CD14-positive monocyte (primary cell): ENCODE measurements at regions not wholly inside any gene's neighbourhood (a gene's known extent, or its start where the extent isn't known, plus 50 kb on each side); places are given as distances from the start of the nearest gene placed in this dataset.

ENCODE experiments used
- DNase-seq, 3 donors: peaks; one replicate each; pipeline ENCODE4 v3.0.0-alpha.2; 2011 to 2022
- H2AFZ ChIP-seq: 2 replicates; pipeline ENCODE4 v1.6.0; 2012; ENCODE audit warnings: mild to moderate bottlenecking, low read depth, low read length, inconsistent platforms; ENCODE audit not compliant: insufficient read depth, poor library complexity, severe bottlenecking
- H3K27ac ChIP-seq, 2 donors: 1 replicate in 1 of 2; 2 replicates in 1 of 2; pipeline ENCODE4 v1.5.1; 2012 to 2013; ENCODE audit warnings: low read length in 2 of 2, control low read depth in 1 of 2, inconsistent platforms in 1 of 2, low read depth in 1 of 2, mild to moderate bottlenecking in 1 of 2
- H3K27me3 ChIP-seq, 2 donors: one replicate each; pipeline versions ENCODE4 v1.6.0 to v1.6.1; 2011 to 2013; ENCODE audit warnings: low read length in 2 of 2; ENCODE audit not compliant: control insufficient read depth in 2 of 2, insufficient read depth in 2 of 2
- H3K36me3 ChIP-seq, 2 donors: replicated peaks in 1 of 2; 1 replicate in 1 of 2; 2 replicates in 1 of 2; pipeline versions ENCODE4 v1.5.1 to v1.6.1; 2012 to 2013; ENCODE audit warnings: low read length in 2 of 2, control low read depth in 1 of 2, inconsistent platforms in 1 of 2, mild to moderate bottlenecking in 1 of 2; ENCODE audit not compliant: insufficient read depth in 2 of 2, control insufficient read depth in 1 of 2
- H3K4me1 ChIP-seq, 2 donors: 1 replicate in 1 of 2; 2 replicates in 1 of 2; pipeline versions ENCODE4 v1.5.1 to v1.6.1; 2012 to 2013; ENCODE audit warnings: low read length in 2 of 2, control low read depth in 1 of 2, inconsistent platforms in 1 of 2, mild to moderate bottlenecking in 1 of 2, moderate library complexity in 1 of 2; ENCODE audit not compliant: insufficient read depth in 2 of 2, control insufficient read depth in 1 of 2
- H3K4me2 ChIP-seq: replicated peaks from 2 replicates; pipeline ENCODE3; 2012; ENCODE audit warnings: low read length, moderate library complexity, mild to moderate bottlenecking; ENCODE audit not compliant: poor library complexity, severe bottlenecking; ENCODE audit errors: extremely low read depth
- H3K4me3 ChIP-seq, 3 experiments: fragments of 200-600 bp in 1 of 3; sonication (generic) in 1 of 3; replicated peaks in 1 of 3; 1 replicate in 2 of 3; 2 replicates in 1 of 3; pipeline ENCODE4 v1.5.1; 2011 to 2013; ENCODE audit warnings: low read length in 3 of 3, mild to moderate bottlenecking in 3 of 3, control low read depth in 2 of 3, low read depth in 2 of 3, inconsistent platforms in 1 of 3, moderate library complexity in 1 of 3
- H3K79me2 ChIP-seq: 2 replicates; pipeline ENCODE4 v1.6.0; 2012; ENCODE audit warnings: mild to moderate bottlenecking, control low read depth, inconsistent platforms, low read length, moderate library complexity; ENCODE audit not compliant: insufficient read depth
- H3K9ac ChIP-seq: 2 replicates; pipeline ENCODE4 v1.6.0; 2017; ENCODE audit warnings: low read length, mild to moderate bottlenecking; ENCODE audit not compliant: insufficient read depth, poor library complexity, severe bottlenecking
- H3K9me3 ChIP-seq, 2 donors: replicated peaks in 1 of 2; 1 replicate in 1 of 2; 2 replicates in 1 of 2; pipeline versions ENCODE4 v1.5.1 to v1.6.1; 2012 to 2013; ENCODE audit warnings: low read length in 2 of 2, control low read depth in 1 of 2; ENCODE audit not compliant: control insufficient read depth in 1 of 2, insufficient read depth in 1 of 2
- H4K20me1 ChIP-seq: 2 replicates; pipeline ENCODE4 v1.6.0; 2012; ENCODE audit warnings: mild to moderate bottlenecking, low read length, control low read depth, moderate library complexity; ENCODE audit not compliant: insufficient read depth
- H3K27ac Mint-ChIP-seq, 7 donors: one replicate each; pipeline ENCODE4 v1.8.0; 2020; ENCODE audit warnings: mild to moderate bottlenecking in 7 of 7, mixed read lengths in 7 of 7, moderate library complexity in 6 of 7, inconsistent platforms in 2 of 7
- H3K27me3 Mint-ChIP-seq, 3 donors: one replicate each; pipeline ENCODE4 v1.8.0; 2021 to 2022; ENCODE audit warnings: low read depth in 3 of 3, mild to moderate bottlenecking in 3 of 3, mixed read lengths in 3 of 3, moderate library complexity in 3 of 3, inconsistent platforms in 1 of 3
- H3K36me3 Mint-ChIP-seq, 2 donors: one replicate each; pipeline ENCODE4 v1.8.0; 2020; ENCODE audit warnings: mixed read lengths in 2 of 2, inconsistent platforms in 1 of 2, mild to moderate bottlenecking in 1 of 2
- H3K4me1 Mint-ChIP-seq: one replicate; pipeline ENCODE4 v1.8.0; 2020; ENCODE audit warnings: mild to moderate bottlenecking, mixed read lengths
- H3K4me3 Mint-ChIP-seq, 2 donors: one replicate each; pipeline ENCODE4 v1.8.0; 2020; ENCODE audit warnings: mild to moderate bottlenecking in 2 of 2, mixed read lengths in 2 of 2, moderate library complexity in 1 of 2
- H3K9me3 Mint-ChIP-seq, 7 donors: one replicate each; pipeline ENCODE4 v1.8.0; 2020 to 2022; ENCODE audit warnings: mixed read lengths in 7 of 7, mild to moderate bottlenecking in 6 of 7, moderate library complexity in 6 of 7, inconsistent platforms in 2 of 7
- CTCF ChIP-seq: fragments of 200-600 bp; IDR thresholded peaks from one replicate; pipeline ENCODE4 v1.8.0; 2022; ENCODE audit warnings: antibody characterized with exemption, mild to moderate bottlenecking
- WGBS: methylation state at CpG from one replicate; pipeline ENCODE4 v1.1.5; 2013; ENCODE audit warnings: missing lambda C conversion rate; ENCODE audit not compliant: insufficient coverage; 5-methylcytosine and 5-hydroxymethylcytosine counted together
- intact Hi-C, 2 donors: fragments of 100-400 bp; cut with micrococcal nuclease; formaldehyde crosslinking; loops; one replicate each; pipeline versions ENCODE4 v1.15.0 to v1.15.1; 2023

- H3K9me3 Mint-ChIP-seq, result peaks cover 0 to 5% (median 0%) of the 10 kb centered on the region in 7 donors
- no peak overlapping the region for H3K9ac ChIP-seq
- H3K36me3 ChIP-seq, result no peaks in the 10 kb centered on the region
- H3K4me3 ChIP-seq, result no peak overlapping the region
- TF ChIP-seq CTCF, result no peak
- WGBS, result 100% methylated on average over 1 of the region's 4 CpGs
- H2AFZ ChIP-seq, result no peak overlapping the region
- H3K4me1 Mint-ChIP-seq, result peaks cover 2% of the 10 kb centered on the region
- no peaks in the 10 kb centered on the region for H3K4me1 ChIP-seq
- intact Hi-C loops, result no loop called here
- no peak for DNase-seq
- H3K79me2 ChIP-seq, result no peaks in the 10 kb centered on the region
- H3K4me2 ChIP-seq, result no peak overlapping the region
- H4K20me1 ChIP-seq, result no peaks in the 10 kb centered on the region
- H3K27ac ChIP-seq, result no peak overlapping the region
- H3K27ac Mint-ChIP-seq, result no peak overlapping the region
- peaks cover 2 to 4% (median 2%) of the 10 kb centered on the region in 3 donors for H3K27me3 Mint-ChIP-seq
- no peak overlapping the region for H3K4me3 Mint-ChIP-seq
- H3K36me3 Mint-ChIP-seq, result no peaks in the 10 kb centered on the region
- H3K27me3 ChIP-seq, result peaks cover 0 to 3% of the 10 kb centered on the region in 2 donors
- no peaks in the 10 kb centered on the region for H3K9me3 ChIP-seq
Observed at GRCh38 chr20:4476903-4477500, 209.3 kb upstream of the PRNP start.

- Mint-ChIP-seq H3K4me3 (no peak overlapping the region), H3K4me1 (no peaks in the 10 kb centered on the region), H3K27ac (no peak overlapping the region), H3K9me3 (peaks cover 0 to 3% (median 0%) of the 10 kb centered on the region in 7 donors), H3K27me3 (peaks cover 2 to 3% (median 2%) of the 10 kb centered on the region in 3 donors), H3K36me3 (no peaks in the 10 kb centered on the region)
- DNase-seq, result no peak
- Histone ChIP-seq H3K79me2 (no peaks in the 10 kb centered on the region), H3K4me2 (no peak overlapping the region), H2AFZ (no peak overlapping the region), H3K36me3 (no peaks in the 10 kb centered on the region), H3K9me3 (no peaks in the 10 kb centered on the region), H3K27ac (no peak overlapping the region), H3K27me3 (peaks cover 0 to 3% of the 10 kb centered on the region in 2 donors), H3K9ac (no peak overlapping the region), H4K20me1 (no peaks in the 10 kb centered on the region), H3K4me1 (no peaks in the 10 kb centered on the region), H3K4me3 (no peak overlapping the region)
- TF ChIP-seq CTCF, result no peak
- 100% methylated on average over 2 of the region's 2 CpGs for WGBS
- intact Hi-C loops, result no loop called here
Observed at GRCh38 chr20:4472906-4473305, 213.3 kb upstream of the PRNP start.
